Esophagus squamous epithelium (tissue), 5 donors: ENCODE measurements at regions not wholly inside any gene's neighbourhood (a gene's known extent, or its start where the extent isn't known, plus 50 kb on each side); places are given as distances from the start of the nearest gene placed in this dataset.

ENCODE experiments used
- DNase-seq: peaks from one replicate; lab custom pipeline; 2025; lab: John Stamatoyannopoulos, UW
- H3K27ac ChIP-seq, 4 donors: fragments of 200-600 bp; sonication (generic); one replicate each; pipeline ENCODE4 v1.5.1; 2016 to 2019; ENCODE audit warnings: mild to moderate bottlenecking in 1 of 4
- H3K27me3 ChIP-seq, 4 donors: fragments of 200-600 bp; sonication (generic); 1 replicate in 3 of 4; 2 replicates in 1 of 4; pipeline versions ENCODE4 v1.5.1 to v1.6.0; 2017 to 2021; ENCODE audit warnings: antibody characterized with exemption in 1 of 4
- H3K36me3 ChIP-seq, 3 donors: fragments of 200-600 bp; sonication (generic); one replicate each; pipeline ENCODE4 v1.5.1; 2016 to 2019
- H3K4me1 ChIP-seq, 3 donors: fragments of 200-600 bp; sonication (generic); one replicate each; pipeline ENCODE4 v1.5.1; 2017 to 2019
- H3K4me3 ChIP-seq, 4 donors: fragments of 200-600 bp; sonication (generic); 1 replicate in 3 of 4; 2 replicates in 1 of 4; pipeline ENCODE4 v1.5.1; 2016 to 2019; ENCODE audit warnings: mild to moderate bottlenecking in 2 of 4, moderate library complexity in 1 of 4
- H3K9me3 ChIP-seq, 3 donors: fragments of 200-600 bp; sonication (generic); one replicate each; pipeline ENCODE4 v1.5.1; 2016 to 2019
- POLR2A ChIP-seq, 4 donors: fragments of 450-650 bp; IDR thresholded peaks; one replicate each; pipeline ENCODE4 v1.6.1; 2017; ENCODE audit warnings: antibody characterized with exemption in 4 of 4, mild to moderate bottlenecking in 4 of 4, moderate library complexity in 3 of 4
- WGBS, 2 donors: methylation state at CpG; one replicate each; pipeline ENCODE4 v1.1.5; 2018; 5-methylcytosine and 5-hydroxymethylcytosine counted together
- intact Hi-C: fragments of 100-400 bp; cut with DNase I; formaldehyde crosslinking; loops from one replicate; pipeline ENCODE4 v1.15.0; 2022
- TF ChIP-seq, protein P1 (sequence below), 6 experiments: fragments of 450-650 bp in 4 of 6; fragments of 200-600 bp in 2 of 6; sonication (generic) in 2 of 6; IDR thresholded peaks; one replicate each; pipeline ENCODE4 v1.5.1; 2016 to 2019; ENCODE audit warnings: antibody characterized with exemption in 6 of 6, mild to moderate bottlenecking in 4 of 6, moderate library complexity in 4 of 6
- donor health status: DM: yes; HTN: yes; CAD: no.

GRCh38 chr7:35316549-35316948, 62.6 kb upstream of the TBX20 start:
- Histone ChIP-seq H3K4me3 (no peak overlapping the region), H3K36me3 (no peaks in the 10 kb centered on the region), H3K9me3 (no peaks in the 10 kb centered on the region), H3K27ac (no peak overlapping the region), H3K27me3 (no peaks in the 10 kb centered on the region), H3K4me1 (no peaks in the 10 kb centered on the region)
- 70 to 77% methylated on average over 1 of the region's 1 CpG for WGBS, 2 donors
- no peak for TF ChIP-seq POLR2A (IDR thresholded peaks at IDR 0.05)
- TF ChIP-seq, protein P1, sequence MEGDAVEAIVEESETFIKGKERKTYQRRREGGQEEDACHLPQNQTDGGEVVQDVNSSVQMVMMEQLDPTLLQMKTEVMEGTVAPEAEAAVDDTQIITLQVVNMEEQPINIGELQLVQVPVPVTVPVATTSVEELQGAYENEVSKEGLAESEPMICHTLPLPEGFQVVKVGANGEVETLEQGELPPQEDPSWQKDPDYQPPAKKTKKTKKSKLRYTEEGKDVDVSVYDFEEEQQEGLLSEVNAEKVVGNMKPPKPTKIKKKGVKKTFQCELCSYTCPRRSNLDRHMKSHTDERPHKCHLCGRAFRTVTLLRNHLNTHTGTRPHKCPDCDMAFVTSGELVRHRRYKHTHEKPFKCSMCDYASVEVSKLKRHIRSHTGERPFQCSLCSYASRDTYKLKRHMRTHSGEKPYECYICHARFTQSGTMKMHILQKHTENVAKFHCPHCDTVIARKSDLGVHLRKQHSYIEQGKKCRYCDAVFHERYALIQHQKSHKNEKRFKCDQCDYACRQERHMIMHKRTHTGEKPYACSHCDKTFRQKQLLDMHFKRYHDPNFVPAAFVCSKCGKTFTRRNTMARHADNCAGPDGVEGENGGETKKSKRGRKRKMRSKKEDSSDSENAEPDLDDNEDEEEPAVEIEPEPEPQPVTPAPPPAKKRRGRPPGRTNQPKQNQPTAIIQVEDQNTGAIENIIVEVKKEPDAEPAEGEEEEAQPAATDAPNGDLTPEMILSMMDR (IDR thresholded peaks at IDR 0.05) = no peak
- intact Hi-C loops = no loop called here
- no peak for DNase-seq

- DNase-seq = no peak
- H3K36me3 ChIP-seq = no peaks in the 10 kb centered on the region
- 71 to 78% methylated on average over 2 of the region's 2 CpGs for WGBS, 2 donors
Observed at GRCh38 chr7:35315517-35315916, 61.6 kb upstream of the TBX20 start.

GRCh38 chr7:35314354-35314753, 60.5 kb upstream of the TBX20 start:
- DNase-seq = no peak
- no peak overlapping the region for H3K4me3 ChIP-seq
- H3K27me3 ChIP-seq = no peaks in the 10 kb centered on the region
- H3K27ac ChIP-seq = no peak overlapping the region
- WGBS, 2 donors = 56 to 59% methylated on average over 2 of the region's 2 CpGs
- intact Hi-C loops = no loop called here
- no peaks in the 10 kb centered on the region for H3K36me3 ChIP-seq
- no peaks in the 10 kb centered on the region for H3K4me1 ChIP-seq
- no peaks in the 10 kb centered on the region for H3K9me3 ChIP-seq
- TF ChIP-seq POLR2A (IDR thresholded peaks at IDR 0.05) = no peak
- TF ChIP-seq, protein P1 (IDR thresholded peaks at IDR 0.05) = no peak

More at GRCh38 chr7:35315517-35315916, 61.6 kb upstream of the TBX20 start:
- H3K27ac ChIP-seq = no peak overlapping the region
- H3K4me3 ChIP-seq = no peak overlapping the region
- H3K9me3 ChIP-seq = no peaks in the 10 kb centered on the region
- no peak for TF ChIP-seq POLR2A (IDR thresholded peaks at IDR 0.05)
- TF ChIP-seq, protein P1 (IDR thresholded peaks at IDR 0.05) = no peak
- intact Hi-C loops = no loop called here
- H3K27me3 ChIP-seq = no peaks in the 10 kb centered on the region
- H3K4me1 ChIP-seq = no peaks in the 10 kb centered on the region

DNA sequence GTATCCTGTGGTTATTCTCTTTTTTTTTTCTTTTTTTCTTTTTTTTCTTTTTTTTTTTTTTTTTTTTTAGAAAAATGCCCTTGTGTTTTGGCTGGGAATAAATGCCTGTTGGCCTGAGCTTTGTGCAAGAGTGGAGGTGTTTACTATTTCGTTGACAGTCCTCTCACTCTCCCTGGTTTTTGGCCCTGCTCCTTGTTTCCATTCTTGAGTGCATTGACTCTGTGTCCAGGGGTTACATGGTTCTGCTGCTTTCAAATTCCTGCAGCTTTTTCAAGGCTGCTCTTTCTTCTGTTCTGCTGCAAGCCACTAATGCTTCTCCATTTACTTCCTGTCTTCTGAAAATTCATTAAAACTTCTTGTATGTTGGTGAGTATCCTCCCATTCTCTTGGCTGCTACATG, 59.7 kb upstream of the TBX20 start:
- Histone ChIP-seq H3K4me1 (no peaks in the 10 kb centered on the region), H3K27ac (no peak overlapping the region), H3K9me3 (no peaks in the 10 kb centered on the region), H3K27me3 (no peaks in the 10 kb centered on the region), H3K36me3 (no peaks in the 10 kb centered on the region), H3K4me3 (no peak overlapping the region)
- 20 to 42% methylated on average over 1 of the region's 1 CpG for WGBS, 2 donors
- no peak for TF ChIP-seq POLR2A (IDR thresholded peaks at IDR 0.05)
- TF ChIP-seq, protein P1 (IDR thresholded peaks at IDR 0.05) = no peak
- intact Hi-C loops = no loop called here
- no peak for DNase-seq
